ENCODE measurements at regions not wholly inside any gene's neighbourhood (a gene's known extent, or its start where the extent isn't known, plus 50 kb on each side); places are given as distances from the start of the nearest gene placed in this dataset.

DNA sequence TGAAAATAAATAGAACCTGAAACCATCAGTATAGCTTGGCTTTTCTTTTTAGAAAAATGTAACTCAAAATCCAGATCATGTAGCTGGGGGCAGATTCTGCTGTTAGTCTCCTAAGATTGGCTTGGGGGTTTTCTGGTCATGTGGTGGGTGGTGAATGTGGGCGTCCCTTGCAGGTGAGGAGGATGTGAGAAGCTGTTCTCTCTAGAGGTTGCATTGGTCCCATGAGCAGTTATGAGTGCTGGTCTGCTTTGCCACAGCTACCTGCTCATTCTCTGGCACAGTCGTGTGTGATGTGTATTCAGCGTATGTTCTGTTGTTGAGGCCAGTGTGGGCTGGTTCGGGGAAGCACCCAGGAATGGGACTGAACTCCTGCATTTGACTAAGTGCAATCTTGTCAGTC is 466.8 kb downstream of the DIRAS2 start:
- POLR2A ChIA-PET = no interaction called here
- BruUV-seq (replicated peaks) = no TSS peak
- H3K9me3 ChIP-seq = no peaks in the 10 kb centered on the region
- no peaks in the 10 kb centered on the region for H3K4me1 ChIP-seq
- Mint-ChIP-seq H3K27ac (ENCODE audit: unreplicated experiment) (no peak overlapping the region), H3K9me3 (ENCODE audit: unreplicated experiment) (no peaks in the 10 kb centered on the region), H3K36me3 (ENCODE audit: insufficient read depth, unreplicated experiment) (no peaks in the 10 kb centered on the region), H3K4me3 (ENCODE audit: unreplicated experiment) (no peak overlapping the region), H3K4me1 (ENCODE audit: low read depth, unreplicated experiment) (no peaks in the 10 kb centered on the region), H3K27me3 (ENCODE audit: insufficient read depth, unreplicated experiment) (no peaks in the 10 kb centered on the region)
- CTCF ChIA-PET = no interaction called here
- H3K4me3 ChIP-seq (ENCODE audit: low read depth, low read length) = no peak overlapping the region
- TF ChIP-seq, protein P1, sequence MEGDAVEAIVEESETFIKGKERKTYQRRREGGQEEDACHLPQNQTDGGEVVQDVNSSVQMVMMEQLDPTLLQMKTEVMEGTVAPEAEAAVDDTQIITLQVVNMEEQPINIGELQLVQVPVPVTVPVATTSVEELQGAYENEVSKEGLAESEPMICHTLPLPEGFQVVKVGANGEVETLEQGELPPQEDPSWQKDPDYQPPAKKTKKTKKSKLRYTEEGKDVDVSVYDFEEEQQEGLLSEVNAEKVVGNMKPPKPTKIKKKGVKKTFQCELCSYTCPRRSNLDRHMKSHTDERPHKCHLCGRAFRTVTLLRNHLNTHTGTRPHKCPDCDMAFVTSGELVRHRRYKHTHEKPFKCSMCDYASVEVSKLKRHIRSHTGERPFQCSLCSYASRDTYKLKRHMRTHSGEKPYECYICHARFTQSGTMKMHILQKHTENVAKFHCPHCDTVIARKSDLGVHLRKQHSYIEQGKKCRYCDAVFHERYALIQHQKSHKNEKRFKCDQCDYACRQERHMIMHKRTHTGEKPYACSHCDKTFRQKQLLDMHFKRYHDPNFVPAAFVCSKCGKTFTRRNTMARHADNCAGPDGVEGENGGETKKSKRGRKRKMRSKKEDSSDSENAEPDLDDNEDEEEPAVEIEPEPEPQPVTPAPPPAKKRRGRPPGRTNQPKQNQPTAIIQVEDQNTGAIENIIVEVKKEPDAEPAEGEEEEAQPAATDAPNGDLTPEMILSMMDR (IDR thresholded peaks at IDR 0.05; ENCODE audit: insufficient read depth in 1 of 2, low read depth in 1 of 2, low read length in 1 of 2, severe bottlenecking in 1 of 2, unreplicated experiment in 1 of 2) = no peak
- H3K27me3 ChIP-seq (replicated peaks; ENCODE audit: control insufficient read depth, insufficient read depth, low read length) = no peaks in the 10 kb centered on the region
- H3K36me3 ChIP-seq (ENCODE audit: control insufficient read depth, insufficient read depth, low read length) = no peaks in the 10 kb centered on the region
- DNase-seq = no peak
- intact Hi-C loops (cut with micrococcal nuclease; ENCODE audit: unreplicated experiment) = no loop called here

DNA sequence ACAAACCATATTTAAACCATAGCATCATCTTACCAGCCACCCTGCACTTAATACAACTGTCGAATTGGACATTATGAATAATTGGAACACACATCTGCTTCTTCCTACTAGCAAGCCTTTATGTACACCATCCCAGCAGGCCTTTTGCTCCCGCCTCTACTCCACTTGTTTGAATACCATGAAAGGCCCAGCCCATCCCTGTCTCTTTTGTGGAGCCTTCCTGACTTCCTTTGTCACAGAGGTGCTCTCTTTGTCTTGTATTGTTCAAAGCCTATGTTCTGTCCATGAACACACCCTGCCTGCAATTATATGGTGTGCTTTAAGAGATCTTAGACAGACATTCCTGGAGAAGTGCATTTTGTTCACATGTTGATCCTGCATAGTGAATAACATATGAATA is 465.7 kb downstream of the DIRAS2 start:
- Mint-ChIP-seq H3K4me1 (ENCODE audit: low read depth, unreplicated experiment) (no peaks in the 10 kb centered on the region), H3K9me3 (ENCODE audit: unreplicated experiment) (no peaks in the 10 kb centered on the region), H3K27ac (ENCODE audit: unreplicated experiment) (no peak overlapping the region), H3K27me3 (ENCODE audit: insufficient read depth, unreplicated experiment) (no peaks in the 10 kb centered on the region), H3K36me3 (ENCODE audit: insufficient read depth, unreplicated experiment) (no peaks in the 10 kb centered on the region), H3K4me3 (ENCODE audit: unreplicated experiment) (no peak overlapping the region)
- intact Hi-C loops (cut with micrococcal nuclease; ENCODE audit: unreplicated experiment) = no loop called here
- POLR2A ChIA-PET = no interaction called here
- Histone ChIP-seq H3K27me3 (replicated peaks; ENCODE audit: control insufficient read depth, insufficient read depth, low read length) (no peaks in the 10 kb centered on the region), H3K36me3 (ENCODE audit: control insufficient read depth, insufficient read depth, low read length) (no peaks in the 10 kb centered on the region), H3K4me1 (no peaks in the 10 kb centered on the region), H3K4me3 (ENCODE audit: low read depth, low read length) (no peak overlapping the region), H3K9me3 (no peaks in the 10 kb centered on the region)
- BruUV-seq (replicated peaks) = no TSS peak
- CTCF ChIA-PET = no interaction called here
- TF ChIP-seq, protein P1 (IDR thresholded peaks at IDR 0.05; ENCODE audit: insufficient read depth in 1 of 2, low read depth in 1 of 2, low read length in 1 of 2, severe bottlenecking in 1 of 2, unreplicated experiment in 1 of 2) = no peak
- DNase-seq = no peak

DNA sequence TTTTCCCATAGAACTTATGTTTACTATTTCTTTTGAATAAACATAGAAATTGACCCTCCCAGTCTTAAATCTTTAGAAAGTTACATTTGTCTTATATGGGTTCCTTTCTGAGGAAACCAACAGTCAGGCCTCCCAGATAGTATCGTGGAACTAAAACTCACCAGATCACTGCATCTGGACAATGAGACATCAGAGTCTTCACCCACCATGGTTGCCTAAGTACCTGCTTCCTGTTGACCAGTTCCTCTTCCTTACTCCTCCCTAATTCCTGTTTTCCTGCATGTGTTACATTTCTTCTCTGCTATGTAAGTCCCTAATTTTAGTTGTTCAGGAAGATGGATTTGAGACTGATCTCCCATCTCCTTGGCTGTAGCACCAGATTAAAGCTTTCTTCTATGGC is 462.2 kb downstream of the DIRAS2 start:
- ChIA-PET POLR2A (no interaction called here), CTCF (no interaction called here)
- intact Hi-C loops (cut with micrococcal nuclease; ENCODE audit: unreplicated experiment) = no loop called here
- H3K9me3 Mint-ChIP-seq (ENCODE audit: unreplicated experiment) = no peaks in the 10 kb centered on the region
- H3K4me3 Mint-ChIP-seq (ENCODE audit: unreplicated experiment) = no peak overlapping the region
- TF ChIP-seq, protein P1 (IDR thresholded peaks at IDR 0.05; ENCODE audit: insufficient read depth in 1 of 2, low read depth in 1 of 2, low read length in 1 of 2, severe bottlenecking in 1 of 2, unreplicated experiment in 1 of 2) = no peak
- no peaks in the 10 kb centered on the region for H3K4me1 ChIP-seq
- BruUV-seq (replicated peaks) = no TSS peak
- H3K4me3 ChIP-seq (ENCODE audit: low read depth, low read length) = no peak overlapping the region
- H3K36me3 ChIP-seq (ENCODE audit: control insufficient read depth, insufficient read depth, low read length) = no peaks in the 10 kb centered on the region
- H3K4me1 Mint-ChIP-seq (ENCODE audit: low read depth, unreplicated experiment) = no peaks in the 10 kb centered on the region
- H3K27ac Mint-ChIP-seq (ENCODE audit: unreplicated experiment) = no peak overlapping the region
- H3K9me3 ChIP-seq = no peaks in the 10 kb centered on the region
- H3K27me3 ChIP-seq (replicated peaks; ENCODE audit: control insufficient read depth, insufficient read depth, low read length) = no peaks in the 10 kb centered on the region
- no peak for DNase-seq
- no peaks in the 10 kb centered on the region for H3K36me3 Mint-ChIP-seq (ENCODE audit: insufficient read depth, unreplicated experiment)
- H3K27me3 Mint-ChIP-seq (ENCODE audit: insufficient read depth, unreplicated experiment) = no peaks in the 10 kb centered on the region

Data from Caco-2 (cell line).